Fibroblast of peridontal ligament (primary cell): ENCODE measurements at regions not wholly inside any gene's neighbourhood (a gene's known extent, or its start where the extent isn't known, plus 50 kb on each side); places are given as distances from the start of the nearest gene placed in this dataset.

ENCODE experiments used
- DNase-seq: peaks from one replicate; pipeline ENCODE4 v3.0.0-alpha.2; 2010; ENCODE audit errors: extremely low read depth

GRCh38 chr18:24734058-24734457 lies 273.6 kb downstream of the HRH4 start:
- no peak for DNase-seq

GRCh38 chr18:24735624-24736231 lies 275.3 kb downstream of the HRH4 start:
- no peak for DNase-seq

GRCh38 chr18:24736662-24737330 lies 276.4 kb downstream of the HRH4 start:
- DNase-seq: no peak

GRCh38 chr18:24740829-24741228 lies 280.4 kb downstream of the HRH4 start:
- no peak for DNase-seq

- no peak for DNase-seq
These were observed 280.9 kb downstream of the HRH4 start for GRCh38 chr18:24741321-24741720.

- no peak for DNase-seq
These were observed 281.7 kb downstream of the HRH4 start for GRCh38 chr18:24741965-24742724.

- no peak for DNase-seq
These were observed 294.3 kb downstream of the HRH4 start for GRCh38 chr18:24754583-24755253.

- DNase-seq: no peak
These were observed 295.9 kb downstream of the HRH4 start for GRCh38 chr18:24756385-24756784.

- no peak for DNase-seq
These were observed 296.7 kb downstream of the HRH4 start for GRCh38 chr18:24757134-24757533.

- no peak for DNase-seq
These were observed 301.3 kb downstream of the HRH4 start for GRCh38 chr18:24761765-24762164.

- no peak for DNase-seq
These were observed 302.1 kb downstream of the HRH4 start for GRCh38 chr18:24762511-24762910.

- DNase-seq: peak; percentile 37
These were observed 303.5 kb downstream of the HRH4 start for GRCh38 chr18:24763765-24764513.

- no peak for DNase-seq
These were observed 304.3 kb downstream of the HRH4 start for GRCh38 chr18:24764766-24765165.

GRCh38 chr18:24766376-24766775 lies 305.9 kb downstream of the HRH4 start:
- DNase-seq: peak; percentile 62

GRCh38 chr18:24770311-24771024 lies 310.0 kb downstream of the HRH4 start:
- no peak for DNase-seq

GRCh38 chr18:24771300-24771699 lies 310.9 kb downstream of the HRH4 start:
- no peak for DNase-seq

- no peak for DNase-seq
These were observed 312.7 kb downstream of the HRH4 start for GRCh38 chr18:24773101-24773500.

GRCh38 chr18:24776019-24776418 lies 315.6 kb downstream of the HRH4 start:
- no peak for DNase-seq

- DNase-seq: no peak
These were observed 318.5 kb downstream of the HRH4 start for GRCh38 chr18:24778810-24779418.

- no peak for DNase-seq
These were observed 322.1 kb downstream of the HRH4 start for GRCh38 chr18:24782566-24782965.

GRCh38 chr18:24785019-24785418 lies 324.6 kb downstream of the HRH4 start:
- DNase-seq: no peak
